HCT116 (cell line): ENCODE measurements at regions not wholly inside any gene's neighbourhood (a gene's known extent, or its start where the extent isn't known, plus 50 kb on each side); places are given as distances from the start of the nearest gene placed in this dataset.

Source experiments
- ATAC-seq: fragments of 200-7000 bp; cut with Tn5 transposase; 2 replicates; pipeline ENCODE4 v1.9.1; 2020; ENCODE audit warnings: mild to moderate bottlenecking, moderate library complexity
- BruUV-seq: library from RNA; stranded (reverse); fragments of 400-500 nt; replicated peaks from 2 replicates; lab custom pipeline; 2021; lab: Mats Ljungman, UMichigan
- CTCF ChIA-PET: fragments of 300-600 bp; sonication (Branson Sonifier 250); formaldehyde crosslinking; loops from one replicate; lab custom pipeline; 2021; ENCODE audit warnings: antibody characterized with exemption; lab: Charles Lee
- POLR2A ChIA-PET: fragments of 300-600, 350-600 bp; sonication (Branson Sonifier 250); formaldehyde crosslinking; loops from one replicate; lab custom pipeline; 2021; ENCODE audit warnings: antibody characterized with exemption; lab: Charles Lee
- RAD21 ChIA-PET, 2 experiments: fragments of 300-600 bp; sonication (Branson Sonifier 250); formaldehyde crosslinking; loops; one replicate each; lab custom pipeline; 2023; ENCODE audit warnings: low total read pairs in 2 of 2; ENCODE audit not compliant: uncharacterized antibody in 2 of 2, unreplicated experiment in 2 of 2, low non-redundant PET in 1 of 2; lab: Charles Lee
- DNase-seq: peaks from one replicate; pipeline ENCODE4 v3.0.0-alpha.2; 2010; ENCODE audit warnings: low read depth, low spot score
- H2AFZ ChIP-seq: fragments of 200-600 bp; shearing (Covaris generic), sonication (generic); 2 replicates; pipeline ENCODE4 v1.6.1; 2017; ENCODE audit warnings: low read depth, mixed run types, mixed read lengths, antibody characterized with exemption, low read length; ENCODE audit not compliant: poor library complexity, severe bottlenecking
- H3K27ac ChIP-seq: 2 replicates; pipeline ENCODE4 v1.5.1; 2012; ENCODE audit warnings: low read depth, low read length
- H3K27me3 ChIP-seq: fragments of 200-600 bp; sonication (generic); 2 replicates; pipeline ENCODE4 v1.6.1; 2016; ENCODE audit warnings: mixed run types, low read length, mixed read lengths; ENCODE audit not compliant: insufficient read depth
- H3K36me3 ChIP-seq, 2 experiments: fragments of 200-500 bp in 1 of 2; fragments of 200-600 bp in 1 of 2; sonication (Bioruptor generic) in 1 of 2; sonication (generic) in 1 of 2; 2 replicates each; pipeline versions ENCODE4 v1.5.1 to v1.6.1; 2014 to 2016; ENCODE audit warnings: low read length in 2 of 2, inconsistent platforms in 1 of 2, mixed read lengths in 1 of 2, mixed run types in 1 of 2; ENCODE audit not compliant: insufficient read depth in 2 of 2, control insufficient read depth in 1 of 2
- H3K4me1 ChIP-seq, 2 experiments: fragments of 200-600 bp in 1 of 2; sonication (generic) in 1 of 2; 2 replicates each; pipeline versions ENCODE4 v1.5.1 to v1.6.1; 2012 to 2017; ENCODE audit warnings: low read length in 2 of 2, inconsistent platforms in 1 of 2, mild to moderate bottlenecking in 1 of 2, mixed read lengths in 1 of 2, mixed run types in 1 of 2, moderate library complexity in 1 of 2; ENCODE audit not compliant: insufficient read depth in 2 of 2, control insufficient read depth in 1 of 2
- H3K4me2 ChIP-seq: fragments of 200-600 bp; sonication (generic); 2 replicates; pipeline ENCODE4 v1.6.1; 2017; ENCODE audit warnings: mixed run types, low read length, mixed read lengths
- H3K4me3 ChIP-seq, 2 experiments: fragments of 200-600 bp in 1 of 2; sonication (generic) in 1 of 2; replicated peaks in 1 of 2; 2 replicates each; pipeline ENCODE4 v1.5.1; 2011 to 2016; ENCODE audit warnings: low read length in 2 of 2, control low read depth in 1 of 2, low read depth in 1 of 2, mild to moderate bottlenecking in 1 of 2, mixed read lengths in 1 of 2, mixed run types in 1 of 2
- H3K79me2 ChIP-seq: fragments of 200-600 bp; sonication (generic); 2 replicates; pipeline ENCODE4 v1.6.1; 2017; ENCODE audit warnings: mild to moderate bottlenecking, mixed run types, low read length, moderate library complexity, mixed read lengths; ENCODE audit not compliant: insufficient read depth
- H3K9ac ChIP-seq: fragments of 200-600 bp; sonication (generic); 2 replicates; pipeline ENCODE4 v1.6.1; 2016; ENCODE audit warnings: low read length, mixed read lengths
- H3K9me2 ChIP-seq: fragments of 200-600 bp; sonication (generic), shearing (Covaris generic); 2 replicates; pipeline ENCODE4 v1.6.1; 2017; ENCODE audit warnings: mixed run types, mild to moderate bottlenecking, moderate library complexity; ENCODE audit not compliant: insufficient read depth
- H3K9me3 ChIP-seq, 2 experiments: fragments of 200-500 bp in 1 of 2; fragments of 200-600 bp in 1 of 2; sonication (Bioruptor generic) in 1 of 2; sonication (generic) in 1 of 2; 2 replicates each; pipeline ENCODE4 v1.6.1; 2014 to 2017; ENCODE audit warnings: low read length in 2 of 2, mixed read lengths in 2 of 2, inconsistent platforms in 1 of 2, low read depth in 1 of 2, mild to moderate bottlenecking in 1 of 2, mixed run types in 1 of 2, moderate library complexity in 1 of 2; ENCODE audit not compliant: control insufficient read depth in 1 of 2, insufficient read depth in 1 of 2
- H4K20me1 ChIP-seq: fragments of 200-600 bp; sonication (generic), shearing (Covaris generic); 2 replicates; pipeline ENCODE4 v1.6.1; 2017; ENCODE audit warnings: mixed run types, mild to moderate bottlenecking, moderate library complexity; ENCODE audit not compliant: insufficient read depth
- ATF3 ChIP-seq: IDR thresholded peaks from 2 replicates; pipeline ENCODE4 v1.6.1; 2012
- CTCF ChIP-seq, 3 experiments: fragments of 200-600 bp in 1 of 3; sonication (generic) in 1 of 3; IDR thresholded peaks in 2 of 3; conservative IDR thresholded peaks in 1 of 3; 2 replicates each; pipeline ENCODE4 v1.5.1; 2012 to 2017; ENCODE audit warnings: low read depth in 2 of 3, low read length in 2 of 3, antibody characterized with exemption in 1 of 3, borderline replicate concordance in 1 of 3, control low read depth in 1 of 3, mild to moderate bottlenecking in 1 of 3, mixed read lengths in 1 of 3, mixed run types in 1 of 3, moderate library complexity in 1 of 3; ENCODE audit not compliant: insufficient read depth in 1 of 3
- EZH2phosphoT487 ChIP-seq: fragments of 200-600 bp; IDR thresholded peaks from 2 replicates; pipeline ENCODE4 v1.6.1; 2018; ENCODE audit warnings: antibody characterized with exemption, borderline replicate concordance
- FOSL1 ChIP-seq: IDR thresholded peaks from 2 replicates; pipeline ENCODE4 v1.6.1; 2012; ENCODE audit warnings: low read depth
- JUND ChIP-seq: IDR thresholded peaks from 2 replicates; pipeline ENCODE4 v1.6.1; 2012
- POLR2A ChIP-seq: IDR thresholded peaks from 2 replicates; pipeline ENCODE4 v1.7.0; 2011; ENCODE audit warnings: borderline replicate concordance; ENCODE audit not compliant: insufficient read depth, insufficient read length; ENCODE audit errors: extremely low read depth
- POLR2AphosphoS5 ChIP-seq: IDR thresholded peaks from 2 replicates; pipeline ENCODE4 v1.6.1; 2011; ENCODE audit warnings: mild to moderate bottlenecking, low read depth, low read length, moderate library complexity
- REST ChIP-seq: IDR thresholded peaks from 2 replicates; pipeline ENCODE4 v1.6.1; 2012; ENCODE audit warnings: low read depth
- SP1 ChIP-seq: IDR thresholded peaks from 2 replicates; pipeline ENCODE4 v1.6.1; 2012; ENCODE audit warnings: low read depth
- SRF ChIP-seq: IDR thresholded peaks from 2 replicates; pipeline ENCODE4 v1.6.1; 2012; ENCODE audit warnings: low read depth
- YY1 ChIP-seq: IDR thresholded peaks from 2 replicates; pipeline ENCODE4 v1.6.1; 2011; ENCODE audit warnings: low read length, low read depth, moderate library complexity, mild to moderate bottlenecking; ENCODE audit not compliant: insufficient replicate concordance; ENCODE audit errors: extremely low read depth
- intact Hi-C: fragments of 100-400 bp; cut with micrococcal nuclease; formaldehyde crosslinking; loops from 2 replicates; pipeline ENCODE4 v1.10.0; 2022

- peaks cover 4 to 9% of the 10 kb centered on the region in 2 experiments; a peak in 3 of 4 replicates for H3K4me1 ChIP-seq
- CTCF ChIA-PET = no interaction called here
- H3K27me3 ChIP-seq = no peaks in the 10 kb centered on the region
- no peak overlapping the region for H3K4me2 ChIP-seq
- no peak overlapping the region for H2AFZ ChIP-seq
- ATAC-seq (no peak), DNase-seq (no peak)
- no peaks in the 10 kb centered on the region for H3K36me3 ChIP-seq
- TF ChIP-seq EZH2phosphoT487 = no peak
- no peak for TF ChIP-seq JUND
- no peak for TF ChIP-seq YY1
- TF ChIP-seq POLR2A = no peak
- TF ChIP-seq FOSL1 = no peak
- no peak for TF ChIP-seq SRF
- no peak for TF ChIP-seq ATF3
- H3K9ac ChIP-seq = no peak overlapping the region
- H3K9me3 ChIP-seq = no peaks in the 10 kb centered on the region
- RAD21 ChIA-PET = no interaction called here
- no peaks in the 10 kb centered on the region for H4K20me1 ChIP-seq
- POLR2A ChIA-PET = no interaction called here
- no peak overlapping the region for H3K27ac ChIP-seq
- no peaks in the 10 kb centered on the region for H3K9me2 ChIP-seq
- H3K4me3 ChIP-seq = no peak overlapping the region
- H3K79me2 ChIP-seq = no peaks in the 10 kb centered on the region
- BruUV-seq = no TSS peak
- intact Hi-C loops = no loop called here
Observed at GRCh38 chr5:57862471-57862911, 379.9 kb upstream of the ACTBL2 start.

- H3K27me3 ChIP-seq = no peaks in the 10 kb centered on the region
- RAD21 ChIA-PET = no interaction called here
- intact Hi-C loops = no loop called here
- no peaks in the 10 kb centered on the region for H3K36me3 ChIP-seq
- POLR2A ChIA-PET = no interaction called here
- H2AFZ ChIP-seq = peak overlapping the region; percentile 57
- no peaks in the 10 kb centered on the region for H3K9me3 ChIP-seq
- H4K20me1 ChIP-seq = no peaks in the 10 kb centered on the region
- DNase-seq = no peak
- H3K4me1 ChIP-seq = peaks cover 4 to 9% of the 10 kb centered on the region in 2 experiments; a peak in 3 of 4 replicates
- TF ChIP-seq FOSL1 (0 out of 2 replicates have a peak, but pooled peaks have one; percentile 28), CTCF (IDR thresholded peaks at IDR 0.05 in 2 of 3, conservative IDR thresholded peaks at IDR 0.05 in 1 of 3; ENCODE audit: borderline replicate concordance in 1 of 3, insufficient read depth in 1 of 3, low read depth in 2 of 3, low read length in 2 of 3) (no peak), SP1 (no peak), REST (no peak), ATF3 (no peak), POLR2AphosphoS5 (no peak), JUND (peak; percentile 34; the same call in 1 of the 2 replicates)
- no peaks in the 10 kb centered on the region for H3K9me2 ChIP-seq
- peak overlapping the region; percentile 45 for H3K4me2 ChIP-seq
- BruUV-seq = no TSS peak
- no peak overlapping the region for H3K4me3 ChIP-seq
- H3K9ac ChIP-seq = no peak overlapping the region
- no peaks in the 10 kb centered on the region for H3K79me2 ChIP-seq
- no peak for ATAC-seq
- CTCF ChIA-PET = no interaction called here
- no peak overlapping the region for H3K27ac ChIP-seq
Observed at GRCh38 chr5:57859626-57860025, 377.0 kb upstream of the ACTBL2 start.
